Coronary artery (tissue), 2 donors: ENCODE measurements at regions not wholly inside any gene's neighbourhood (a gene's known extent, or its start where the extent isn't known, plus 50 kb on each side); places are given as distances from the start of the nearest gene placed in this dataset.

ENCODE experiments used
- DNase-seq: peaks from one replicate; pipeline ENCODE4 v3.0.0-alpha.2; 2017; ENCODE audit warnings: low spot score
- H3K27ac ChIP-seq, 2 donors: fragments of 200-600 bp; sonication (generic); one replicate each; pipeline ENCODE4 v1.5.1; 2016 to 2019
- H3K4me3 ChIP-seq: fragments of 200-600 bp; sonication (generic); 2 replicates; pipeline ENCODE4 v1.5.1; 2016; ENCODE audit warnings: mild to moderate bottlenecking, moderate library complexity
- TF ChIP-seq, protein P1 (sequence below): fragments of 200-600 bp; sonication (generic); IDR thresholded peaks from one replicate; pipeline ENCODE4 v1.5.1; 2019; ENCODE audit warnings: antibody characterized with exemption

DNA sequence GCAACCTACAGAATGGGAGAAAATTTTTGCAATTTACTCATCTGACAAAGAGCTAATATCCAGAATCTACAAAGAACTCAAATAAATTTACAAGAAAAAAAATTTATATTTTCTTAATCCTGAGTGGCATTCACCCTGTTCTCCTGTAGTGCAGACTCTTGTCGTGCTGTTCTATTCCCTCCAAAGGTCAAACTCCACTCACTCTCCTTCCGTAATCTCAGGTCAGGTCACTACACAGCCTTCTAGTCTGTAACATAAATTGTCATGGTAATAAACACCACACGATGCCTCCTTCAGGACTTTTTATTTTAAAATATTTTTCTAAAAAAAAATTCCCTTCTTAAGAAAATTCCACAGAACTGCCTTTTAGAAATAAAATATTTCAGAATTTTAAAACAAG lies 417.9 kb upstream of the GCFC2 start:
- TF ChIP-seq, protein P1, sequence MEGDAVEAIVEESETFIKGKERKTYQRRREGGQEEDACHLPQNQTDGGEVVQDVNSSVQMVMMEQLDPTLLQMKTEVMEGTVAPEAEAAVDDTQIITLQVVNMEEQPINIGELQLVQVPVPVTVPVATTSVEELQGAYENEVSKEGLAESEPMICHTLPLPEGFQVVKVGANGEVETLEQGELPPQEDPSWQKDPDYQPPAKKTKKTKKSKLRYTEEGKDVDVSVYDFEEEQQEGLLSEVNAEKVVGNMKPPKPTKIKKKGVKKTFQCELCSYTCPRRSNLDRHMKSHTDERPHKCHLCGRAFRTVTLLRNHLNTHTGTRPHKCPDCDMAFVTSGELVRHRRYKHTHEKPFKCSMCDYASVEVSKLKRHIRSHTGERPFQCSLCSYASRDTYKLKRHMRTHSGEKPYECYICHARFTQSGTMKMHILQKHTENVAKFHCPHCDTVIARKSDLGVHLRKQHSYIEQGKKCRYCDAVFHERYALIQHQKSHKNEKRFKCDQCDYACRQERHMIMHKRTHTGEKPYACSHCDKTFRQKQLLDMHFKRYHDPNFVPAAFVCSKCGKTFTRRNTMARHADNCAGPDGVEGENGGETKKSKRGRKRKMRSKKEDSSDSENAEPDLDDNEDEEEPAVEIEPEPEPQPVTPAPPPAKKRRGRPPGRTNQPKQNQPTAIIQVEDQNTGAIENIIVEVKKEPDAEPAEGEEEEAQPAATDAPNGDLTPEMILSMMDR = no peak
- H3K4me3 ChIP-seq = no peak overlapping the region
- no peak overlapping the region for H3K27ac ChIP-seq
- DNase-seq = no peak

DNA sequence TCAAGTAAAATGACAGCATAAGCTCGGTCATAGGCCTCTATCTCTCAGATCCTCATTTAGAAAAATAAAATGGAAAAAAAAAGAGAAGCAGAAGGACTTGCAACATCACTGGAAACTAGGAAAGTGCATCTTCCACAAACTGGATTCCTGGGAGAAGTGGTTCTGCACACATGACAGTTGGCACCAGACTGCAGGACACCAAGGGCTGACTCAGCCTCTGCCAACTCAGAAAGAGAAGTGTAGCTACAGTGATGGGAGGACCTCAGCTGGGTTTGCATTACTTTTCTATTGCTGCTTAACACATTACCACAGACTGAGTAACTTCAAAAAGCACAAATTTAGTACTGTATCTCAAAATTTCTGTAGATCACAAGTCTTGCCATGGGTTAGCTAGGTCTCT lies 409.5 kb upstream of the GCFC2 start:
- TF ChIP-seq, protein P1 = no peak
- no peak for DNase-seq
- no peak overlapping the region for H3K4me3 ChIP-seq
- H3K27ac ChIP-seq = no peak overlapping the region

DNA sequence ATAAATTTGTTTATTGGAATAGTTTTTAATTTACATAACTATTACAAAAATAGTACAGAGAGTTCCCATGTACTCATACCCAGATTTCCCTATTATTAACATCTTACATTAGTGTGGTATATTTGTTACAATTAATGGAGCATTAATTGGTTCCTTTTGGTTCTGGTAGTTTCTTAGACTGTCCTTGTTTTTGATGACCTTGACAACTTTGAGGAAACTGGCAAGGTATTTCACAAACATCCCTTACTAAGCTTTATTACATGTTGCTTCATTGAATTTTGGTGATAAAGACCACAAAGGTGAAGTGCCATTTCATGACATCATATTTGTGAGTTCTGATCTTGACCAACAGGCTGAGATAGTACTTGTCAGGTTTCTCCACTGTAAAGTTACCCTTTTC lies 379.0 kb upstream of the GCFC2 start:
- TF ChIP-seq, protein P1 = no peak
- Histone ChIP-seq H3K27ac (no peak overlapping the region), H3K4me3 (no peak overlapping the region)
- no peak for DNase-seq

DNA sequence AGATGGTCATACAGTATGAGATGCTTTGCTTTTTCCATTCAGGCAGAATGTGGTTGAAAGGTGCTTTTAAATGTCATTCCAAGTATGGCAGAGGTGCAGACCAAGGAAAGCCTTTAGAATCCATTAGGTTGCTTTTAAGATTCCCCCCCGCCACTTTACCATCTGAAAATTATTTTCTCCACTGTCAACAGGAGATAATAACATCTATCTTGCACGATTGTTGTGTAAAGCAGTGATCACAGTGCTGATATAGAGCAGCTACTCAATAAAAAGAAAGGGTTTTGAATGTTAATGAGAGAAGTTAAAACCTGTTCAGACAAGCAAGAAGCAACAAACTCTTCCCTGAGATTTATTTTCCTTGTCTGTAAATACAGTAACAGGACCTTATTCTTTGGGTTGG lies 372.5 kb upstream of the GCFC2 start:
- DNase-seq = no peak

DNA sequence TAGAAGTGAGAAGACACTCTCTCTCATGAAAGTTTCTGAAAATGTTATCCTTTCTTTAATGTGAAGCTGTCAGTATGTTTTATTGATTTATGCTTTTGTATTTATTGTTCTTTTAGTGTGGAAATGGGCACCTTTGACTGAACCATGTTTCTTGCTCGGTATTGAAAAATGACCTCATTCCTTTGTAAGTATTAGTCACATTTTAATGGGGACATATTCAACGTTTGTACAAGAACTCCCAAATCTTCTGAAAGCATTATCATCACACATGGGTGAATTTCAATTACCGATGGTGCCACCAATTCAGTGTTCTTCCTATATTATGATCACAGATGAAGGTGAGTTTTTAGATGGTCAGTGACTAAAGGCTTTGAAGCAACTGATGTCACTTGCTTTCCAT lies 371.8 kb upstream of the GCFC2 start:
- TF ChIP-seq, protein P1 = no peak
- DNase-seq = no peak
- H3K27ac ChIP-seq = no peak overlapping the region
- no peak overlapping the region for H3K4me3 ChIP-seq

More for the DNA sequence above, 372.5 kb upstream of the GCFC2 start:
- TF ChIP-seq, protein P1 = no peak
- no peak overlapping the region for H3K4me3 ChIP-seq
- H3K27ac ChIP-seq = no peak overlapping the region

DNA sequence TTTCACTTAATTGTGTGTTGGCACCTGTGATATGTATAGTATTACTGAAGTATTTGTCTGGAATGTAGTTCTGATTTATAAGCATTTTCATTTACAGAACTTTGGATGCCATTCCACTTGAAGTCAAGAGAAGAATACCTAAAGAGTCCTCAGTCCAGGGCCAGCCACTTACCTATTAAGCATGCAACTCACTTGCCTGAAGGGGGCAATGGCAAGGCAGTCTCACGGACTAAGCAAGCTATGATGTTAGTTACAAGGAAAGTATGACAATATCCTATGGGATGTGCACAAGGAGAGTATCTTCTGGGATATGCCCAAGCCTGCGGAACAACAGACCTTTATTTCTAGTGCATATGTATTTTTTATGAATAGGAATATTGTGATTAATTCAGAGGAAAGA lies 369.4 kb upstream of the GCFC2 start:
- TF ChIP-seq, protein P1 = no peak

DNA sequence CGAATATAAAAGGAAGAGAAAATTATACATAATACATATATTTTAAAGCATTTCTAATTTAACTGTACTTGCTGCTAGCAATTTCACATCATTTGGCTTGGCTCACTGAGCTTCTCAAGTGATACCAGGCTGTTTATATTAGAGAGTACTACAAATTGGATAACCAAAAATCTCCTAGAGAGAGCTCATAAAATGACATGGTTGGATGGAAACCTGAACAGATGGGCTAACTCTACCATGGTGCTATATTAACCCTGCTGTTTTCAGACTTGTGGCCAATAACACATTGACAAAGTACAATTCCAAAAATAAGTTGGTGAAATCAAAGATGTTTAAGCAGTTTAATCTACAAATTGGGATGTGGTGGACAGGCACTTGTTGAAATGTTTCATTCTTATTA lies 364.4 kb upstream of the GCFC2 start:
- H3K27ac ChIP-seq = no peak overlapping the region
- TF ChIP-seq, protein P1 = no peak
- DNase-seq = no peak
- no peak overlapping the region for H3K4me3 ChIP-seq

More for the DNA sequence above, 369.4 kb upstream of the GCFC2 start:
- no peak for DNase-seq
- no peak overlapping the region for H3K4me3 ChIP-seq
- no peak overlapping the region for H3K27ac ChIP-seq
